OCI-LY3 (cell line): ENCODE measurements at regions not wholly inside any gene's neighbourhood (a gene's known extent, or its start where the extent isn't known, plus 50 kb on each side); places are given as distances from the start of the nearest gene placed in this dataset.

Experiments
- H2AFZ ChIP-seq: fragments of 200-600, 300-600 bp; shearing (Covaris generic); 2 replicates; pipeline ENCODE4 v1.6.0; 2014; ENCODE audit warnings: antibody characterized with exemption, low read depth, low read length
- H3K27ac ChIP-seq: fragments of 200-600, 300-600 bp; sonication (generic); 2 replicates; pipeline ENCODE4 v1.5.1; 2014; ENCODE audit warnings: mild to moderate bottlenecking, low read length, moderate library complexity, mixed read lengths
- H3K27me3 ChIP-seq: fragments of 200-600, 300-600 bp; sonication (generic); 2 replicates; pipeline ENCODE4 v1.6.1; 2014; ENCODE audit warnings: low read depth, low read length, mixed read lengths
- H3K36me3 ChIP-seq: fragments of 200-600, 300-600 bp; sonication (generic); replicated peaks from 2 replicates; pipeline ENCODE3; 2014; ENCODE audit warnings: low read depth, low read length, mixed read lengths
- H3K4me1 ChIP-seq: fragments of 300-600, 200-600 bp; sonication (generic); 2 replicates; pipeline ENCODE4 v1.6.1; 2014; ENCODE audit warnings: low read length, mixed read lengths
- H3K4me2 ChIP-seq: fragments of 200-600, 300-600 bp; sonication (generic); 2 replicates; pipeline ENCODE4 v1.6.1; 2014; ENCODE audit warnings: low read length, mixed read lengths
- H3K4me3 ChIP-seq: fragments of 300-600, 200-600 bp; sonication (generic); 2 replicates; pipeline ENCODE4 v1.5.1; 2014; ENCODE audit warnings: antibody characterized with exemption, mild to moderate bottlenecking, low read length, moderate library complexity
- H3K79me2 ChIP-seq: fragments of 300-600, 200-600 bp; shearing (Covaris generic); 2 replicates; pipeline ENCODE4 v1.6.1; 2014; ENCODE audit warnings: mild to moderate bottlenecking, low read length, mixed read lengths
- H3K9ac ChIP-seq: fragments of 300-600, 200-600 bp; shearing (Covaris generic); 2 replicates; pipeline ENCODE4 v1.6.0; 2014; ENCODE audit warnings: mild to moderate bottlenecking, low read length, moderate library complexity
- H3K9me3 ChIP-seq: fragments of 200-600, 300-600 bp; shearing (Covaris generic); 2 replicates; pipeline ENCODE4 v1.6.1; 2014; ENCODE audit warnings: low read length, mixed read lengths; ENCODE audit not compliant: insufficient read depth
- H4K20me1 ChIP-seq: fragments of 200-600, 300-600 bp; sonication (generic); 2 replicates; pipeline ENCODE4 v1.6.1; 2016; ENCODE audit warnings: low read length, mixed read lengths; ENCODE audit not compliant: insufficient read depth
- EZH2phosphoT487 ChIP-seq: fragments of 200-600 bp; shearing (Covaris generic); IDR thresholded peaks from 2 replicates; pipeline ENCODE4 v1.6.1; 2018; ENCODE audit warnings: antibody characterized with exemption, mixed run types, low read depth
- TF ChIP-seq, protein P1 (sequence below): fragments of 200-600, 300-600 bp; sonication (generic); IDR thresholded peaks from 2 replicates; pipeline ENCODE4 v1.5.1; 2014; ENCODE audit warnings: antibody characterized with exemption, low read length, low read depth

DNA sequence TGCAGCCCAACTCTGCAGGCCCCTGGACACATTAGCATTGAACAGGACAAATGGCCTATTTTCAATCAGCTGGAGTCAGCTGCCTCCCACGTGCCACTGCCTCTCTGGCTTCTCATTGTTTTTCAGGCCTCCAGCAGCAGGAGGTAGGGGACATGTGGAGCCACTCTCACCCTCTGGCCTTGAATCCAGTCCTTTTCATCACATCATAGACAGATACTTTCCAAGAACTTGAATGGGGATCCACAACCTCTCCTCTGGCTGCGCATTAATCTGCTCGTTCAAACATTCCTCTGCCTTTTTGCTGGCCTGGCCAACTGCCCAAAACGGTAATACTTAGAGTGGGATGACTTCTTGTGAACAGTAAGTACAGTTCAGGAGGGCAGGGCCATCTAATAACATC is 592.3 kb downstream of the PKHD1 start:
- H3K4me2 ChIP-seq: no peak overlapping the region
- no peak overlapping the region for H3K4me3 ChIP-seq
- H4K20me1 ChIP-seq: no peaks in the 10 kb centered on the region
- no peak for TF ChIP-seq EZH2phosphoT487
- TF ChIP-seq, protein P1, sequence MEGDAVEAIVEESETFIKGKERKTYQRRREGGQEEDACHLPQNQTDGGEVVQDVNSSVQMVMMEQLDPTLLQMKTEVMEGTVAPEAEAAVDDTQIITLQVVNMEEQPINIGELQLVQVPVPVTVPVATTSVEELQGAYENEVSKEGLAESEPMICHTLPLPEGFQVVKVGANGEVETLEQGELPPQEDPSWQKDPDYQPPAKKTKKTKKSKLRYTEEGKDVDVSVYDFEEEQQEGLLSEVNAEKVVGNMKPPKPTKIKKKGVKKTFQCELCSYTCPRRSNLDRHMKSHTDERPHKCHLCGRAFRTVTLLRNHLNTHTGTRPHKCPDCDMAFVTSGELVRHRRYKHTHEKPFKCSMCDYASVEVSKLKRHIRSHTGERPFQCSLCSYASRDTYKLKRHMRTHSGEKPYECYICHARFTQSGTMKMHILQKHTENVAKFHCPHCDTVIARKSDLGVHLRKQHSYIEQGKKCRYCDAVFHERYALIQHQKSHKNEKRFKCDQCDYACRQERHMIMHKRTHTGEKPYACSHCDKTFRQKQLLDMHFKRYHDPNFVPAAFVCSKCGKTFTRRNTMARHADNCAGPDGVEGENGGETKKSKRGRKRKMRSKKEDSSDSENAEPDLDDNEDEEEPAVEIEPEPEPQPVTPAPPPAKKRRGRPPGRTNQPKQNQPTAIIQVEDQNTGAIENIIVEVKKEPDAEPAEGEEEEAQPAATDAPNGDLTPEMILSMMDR: no peak
- H3K9ac ChIP-seq: no peak overlapping the region
- H3K79me2 ChIP-seq: no peaks in the 10 kb centered on the region
- H3K4me1 ChIP-seq: no peaks in the 10 kb centered on the region
- no peaks in the 10 kb centered on the region for H3K9me3 ChIP-seq
- H3K27me3 ChIP-seq: no peaks in the 10 kb centered on the region
- no peaks in the 10 kb centered on the region for H3K36me3 ChIP-seq
- H2AFZ ChIP-seq: no peak overlapping the region
- no peak overlapping the region for H3K27ac ChIP-seq

DNA sequence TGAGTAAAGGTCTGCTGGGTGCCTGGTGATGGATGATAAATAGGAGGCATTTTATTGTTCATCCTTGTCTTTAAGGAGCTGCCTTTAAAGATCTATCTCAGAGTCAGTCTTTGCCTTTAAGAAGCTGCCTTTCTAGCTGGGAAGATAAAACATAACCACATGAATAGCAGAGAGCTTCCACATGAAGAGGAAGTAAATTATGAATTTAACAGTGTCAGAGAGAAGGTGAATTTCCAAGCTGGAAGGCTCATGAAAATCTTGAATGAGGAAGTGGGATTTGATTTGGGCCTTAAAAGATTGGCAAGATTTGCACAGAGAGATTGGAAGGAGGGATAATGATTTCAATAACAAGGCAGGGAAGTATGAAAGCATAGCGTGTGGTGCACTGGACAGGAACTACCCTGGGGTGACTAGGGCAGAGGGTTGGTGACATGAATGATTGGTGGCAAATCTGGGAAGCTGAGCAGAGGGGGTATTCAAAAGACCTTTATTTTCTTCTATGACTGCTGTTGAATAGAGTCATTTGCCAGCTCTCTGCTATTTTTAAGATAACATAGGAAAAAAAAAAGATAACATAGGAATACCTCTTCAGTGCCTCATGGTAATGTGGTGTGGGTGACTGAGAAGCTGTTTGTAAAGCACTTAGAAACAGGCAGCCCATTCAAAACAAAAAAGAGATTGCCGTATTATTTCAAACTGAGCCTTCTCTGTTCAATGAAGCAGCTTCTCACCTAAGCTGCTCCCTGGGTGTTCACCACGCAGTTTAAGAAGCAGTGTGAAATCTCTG is 591.6 kb downstream of the PKHD1 start:
- TF ChIP-seq, protein P1: no peak
- TF ChIP-seq EZH2phosphoT487: no peak
- no peaks in the 10 kb centered on the region for H4K20me1 ChIP-seq
- no peaks in the 10 kb centered on the region for H3K79me2 ChIP-seq
- H3K27me3 ChIP-seq: no peaks in the 10 kb centered on the region
- H3K27ac ChIP-seq: no peak overlapping the region
- H3K36me3 ChIP-seq: no peaks in the 10 kb centered on the region
- no peak overlapping the region for H3K4me2 ChIP-seq
- H3K4me1 ChIP-seq: no peaks in the 10 kb centered on the region
- no peak overlapping the region for H3K4me3 ChIP-seq
- H3K9ac ChIP-seq: no peak overlapping the region
- no peaks in the 10 kb centered on the region for H3K9me3 ChIP-seq
- H2AFZ ChIP-seq: no peak overlapping the region

DNA sequence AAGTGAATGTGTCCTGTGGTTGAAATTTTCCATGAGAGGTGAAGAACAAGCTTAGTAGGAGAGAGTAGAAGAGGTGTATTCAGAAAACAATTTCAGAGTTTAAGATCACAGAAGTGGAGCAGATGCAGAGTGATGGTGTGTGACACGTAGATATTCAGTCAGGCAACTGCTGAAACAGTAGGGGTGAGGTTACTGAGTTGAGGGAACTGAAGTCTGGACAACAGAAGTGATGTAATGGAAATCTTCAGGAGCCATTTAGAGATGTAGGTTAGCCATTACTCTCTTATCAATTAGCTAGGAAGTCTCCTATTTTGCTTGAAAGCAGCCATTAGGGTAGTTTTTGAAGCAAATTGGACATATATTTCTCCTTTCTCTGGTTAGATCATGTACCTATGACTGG is 584.4 kb downstream of the PKHD1 start:
- Histone ChIP-seq H3K4me1 (no peaks in the 10 kb centered on the region), H3K36me3 (no peaks in the 10 kb centered on the region), H3K79me2 (no peaks in the 10 kb centered on the region), H3K9ac (no peak overlapping the region), H4K20me1 (no peaks in the 10 kb centered on the region), H2AFZ (no peak overlapping the region), H3K4me2 (no peak overlapping the region), H3K9me3 (no peaks in the 10 kb centered on the region), H3K4me3 (no peak overlapping the region), H3K27ac (no peak overlapping the region), H3K27me3 (no peaks in the 10 kb centered on the region)
- TF ChIP-seq, protein P1: no peak
- no peak for TF ChIP-seq EZH2phosphoT487

GRCh38 chr6:51505434-51505833 is 582.0 kb downstream of the PKHD1 start:
- H3K79me2 ChIP-seq: no peaks in the 10 kb centered on the region
- TF ChIP-seq, protein P1: no peak
- TF ChIP-seq EZH2phosphoT487: no peak
- H3K4me1 ChIP-seq: no peaks in the 10 kb centered on the region
- no peak overlapping the region for H3K27ac ChIP-seq
- no peak overlapping the region for H3K4me2 ChIP-seq
- no peak overlapping the region for H2AFZ ChIP-seq
- no peaks in the 10 kb centered on the region for H3K36me3 ChIP-seq
- no peaks in the 10 kb centered on the region for H3K27me3 ChIP-seq
- H4K20me1 ChIP-seq: no peaks in the 10 kb centered on the region
- no peaks in the 10 kb centered on the region for H3K9me3 ChIP-seq
- H3K4me3 ChIP-seq: no peak overlapping the region
- no peak overlapping the region for H3K9ac ChIP-seq
